Stimulated activated CD8-positive, alpha-beta memory T cell treated with anti-CD3 and anti-CD28 coated beads, Interleukin-4, amount 100 ng/mL, for 1 hour (primary cell): ENCODE measurements at regions not wholly inside any gene's neighbourhood (a gene's known extent, or its start where the extent isn't known, plus 50 kb on each side); places are given as distances from the start of the nearest gene placed in this dataset.

Source experiments
- DNase-seq, 2 donors: peaks; one replicate each; pipeline ENCODE4 v3.0.0-alpha.2; 2020; ENCODE audit warnings: low read depth in 2 of 2, low spot score in 1 of 2

DNA sequence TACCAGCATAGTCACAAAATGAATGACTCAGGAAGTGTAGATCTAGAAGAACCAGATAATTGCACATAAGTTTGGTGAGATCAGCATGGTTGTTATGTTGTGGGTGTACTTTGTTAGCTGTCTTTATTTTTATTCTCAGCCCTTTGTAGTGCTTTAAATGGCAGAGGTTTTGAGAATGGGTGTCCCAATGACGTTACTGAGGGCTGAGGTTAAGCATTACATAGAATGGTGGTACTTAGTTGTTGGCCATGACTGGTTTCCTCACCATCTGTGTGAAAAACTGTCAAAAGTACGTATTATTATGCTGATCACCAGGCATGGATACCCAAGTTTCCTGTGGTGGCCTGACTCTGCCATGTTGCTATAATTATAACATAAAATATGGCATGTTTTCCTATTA is 165.8 kb downstream of the UBE2E3 start:
- DNase-seq, result no peak

DNA sequence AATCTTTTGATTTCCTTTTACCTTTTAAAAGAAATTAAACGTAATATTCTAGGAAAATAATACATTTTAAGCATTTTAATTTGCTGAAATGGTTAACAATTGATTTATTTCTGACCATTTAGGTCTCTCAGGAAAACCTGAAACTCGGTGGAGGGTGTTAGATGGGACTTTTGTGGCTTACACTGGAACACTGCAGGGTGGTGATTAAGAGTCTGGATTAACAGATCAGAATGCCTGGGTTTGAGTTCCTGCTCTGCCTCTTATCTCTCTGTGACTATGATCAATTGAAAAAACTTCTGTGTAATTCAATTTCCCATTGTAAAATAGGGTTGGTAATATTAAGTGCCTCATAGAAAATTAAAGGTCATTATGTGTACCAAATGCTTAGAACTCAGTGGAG is 168.7 kb downstream of the UBE2E3 start:
- DNase-seq, result no peak

DNA sequence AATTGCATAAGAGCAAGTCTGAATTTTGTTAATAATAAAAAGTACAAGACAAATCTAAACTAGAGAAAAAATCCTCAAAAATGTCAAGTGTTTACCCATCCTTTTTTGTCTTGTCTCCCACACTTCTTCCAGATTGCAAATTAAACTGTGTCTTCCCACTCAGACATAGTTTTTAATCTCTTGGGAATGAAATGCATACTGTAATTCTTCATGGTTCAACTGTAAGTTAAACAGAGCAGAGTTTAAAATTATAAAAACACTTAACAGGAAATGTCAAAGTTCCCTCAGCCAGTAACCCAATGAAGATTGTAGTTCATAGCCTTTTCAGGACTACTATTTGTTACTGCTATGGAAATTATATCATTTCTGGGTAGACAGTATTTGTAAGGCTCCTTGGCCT is 171.8 kb downstream of the UBE2E3 start:
- DNase-seq, result no peak

GRCh38 chr2:181152701-181153100 is 172.3 kb downstream of the UBE2E3 start:
- DNase-seq, result no peak

DNA sequence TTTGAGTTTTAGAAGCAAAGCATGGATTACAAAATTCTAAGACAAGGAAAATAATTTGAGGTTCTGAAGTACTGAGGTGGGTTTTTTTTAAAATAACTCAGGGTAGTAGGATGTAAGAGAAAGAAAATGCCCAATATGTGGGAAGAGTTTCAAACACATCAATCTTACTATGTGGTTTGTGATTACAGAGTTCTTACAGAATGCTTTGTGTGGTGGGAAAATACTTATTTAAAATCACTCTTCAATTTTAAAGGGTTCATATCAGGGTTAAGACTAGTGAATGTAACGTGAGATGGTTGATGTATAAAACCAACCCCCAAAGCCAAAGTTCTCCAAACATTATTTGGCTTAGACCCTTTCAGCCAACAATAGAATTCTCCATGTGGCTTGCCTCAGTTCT is 173.5 kb downstream of the UBE2E3 start:
- DNase-seq, result no peak

- DNase-seq, result no peak
These were observed 176.9 kb downstream of the UBE2E3 start for GRCh38 chr2:181157326-181157725.

DNA sequence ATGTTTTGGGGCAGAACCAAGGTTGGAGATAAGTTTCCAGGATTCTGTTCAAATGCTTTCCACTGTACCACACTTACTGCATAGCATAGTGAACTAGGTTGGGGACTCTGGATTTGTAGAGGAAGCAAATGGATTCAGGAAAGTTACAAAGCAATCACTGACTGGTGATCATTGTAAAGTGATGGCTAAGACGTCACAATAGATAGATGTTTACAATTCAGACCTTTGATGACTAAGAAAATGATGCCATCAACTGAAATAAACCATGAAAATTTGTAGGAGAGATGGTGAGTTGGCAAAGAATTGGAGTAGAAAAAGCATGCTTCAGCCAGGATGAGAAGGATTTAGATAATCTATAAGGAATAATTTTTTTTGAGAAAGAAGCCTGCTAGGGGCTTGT is 178.0 kb downstream of the UBE2E3 start:
- DNase-seq, result no peak

DNA sequence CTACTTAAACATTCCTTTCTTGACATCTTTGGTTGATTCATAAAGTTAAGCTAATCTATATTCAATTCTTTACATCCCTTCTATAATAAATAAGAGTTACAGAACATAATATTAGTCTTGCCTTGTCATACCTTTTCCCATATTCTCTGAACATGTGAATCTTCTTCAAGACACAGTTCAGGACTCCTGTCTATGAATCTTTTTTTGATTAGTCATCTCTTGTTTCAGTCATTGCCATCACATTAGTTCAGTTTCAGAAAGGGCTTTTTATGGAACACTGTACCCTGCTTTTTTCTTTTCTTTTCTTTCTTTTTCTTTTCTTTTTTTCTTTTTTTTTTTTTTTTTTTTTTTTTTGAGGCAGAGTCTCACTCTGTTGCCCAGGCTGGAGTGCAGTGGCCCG is 181.2 kb downstream of the UBE2E3 start:
- DNase-seq, result no peak

DNA sequence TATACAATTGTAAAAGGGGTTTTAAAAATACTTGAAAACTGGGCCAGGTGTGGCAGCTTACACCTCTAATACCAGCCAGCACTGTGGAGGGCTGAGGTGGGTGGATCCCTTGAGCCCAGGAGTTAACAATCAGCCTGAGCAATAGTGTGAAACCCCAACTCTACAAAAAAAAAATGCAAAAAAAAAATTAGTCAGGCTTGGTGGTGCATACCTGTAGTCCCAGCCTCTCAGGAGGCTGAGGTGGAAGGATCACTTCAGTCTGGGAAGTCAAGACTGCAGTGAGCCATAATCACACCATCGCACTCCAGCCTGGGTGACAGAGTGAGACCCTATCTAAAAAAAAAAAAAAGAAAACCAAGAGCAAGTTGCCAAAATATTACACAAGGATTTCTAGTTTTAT is 182.7 kb downstream of the UBE2E3 start:
- DNase-seq, result no peak

GRCh38 chr2:181163691-181164090 is 183.3 kb downstream of the UBE2E3 start:
- DNase-seq, result no peak

DNA sequence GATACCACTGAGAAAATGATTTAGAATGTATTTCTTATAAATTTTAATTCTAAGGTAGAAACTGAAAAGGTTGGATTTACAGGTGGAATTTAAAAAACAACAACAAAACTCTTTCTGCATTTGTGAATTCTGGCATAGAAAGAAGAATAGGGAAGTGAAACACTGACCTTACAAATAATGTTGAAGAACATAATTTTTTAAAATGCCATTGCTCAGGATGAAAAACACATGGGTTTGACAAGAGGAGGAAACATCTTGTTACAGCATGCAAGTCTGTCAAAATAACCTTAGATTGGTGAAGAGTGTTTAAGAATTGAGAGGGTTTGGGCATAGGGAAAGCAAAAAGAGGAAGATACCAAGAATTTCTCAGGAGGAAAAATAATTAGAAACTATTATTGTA is 184.3 kb downstream of the UBE2E3 start:
- no peak for DNase-seq

DNA sequence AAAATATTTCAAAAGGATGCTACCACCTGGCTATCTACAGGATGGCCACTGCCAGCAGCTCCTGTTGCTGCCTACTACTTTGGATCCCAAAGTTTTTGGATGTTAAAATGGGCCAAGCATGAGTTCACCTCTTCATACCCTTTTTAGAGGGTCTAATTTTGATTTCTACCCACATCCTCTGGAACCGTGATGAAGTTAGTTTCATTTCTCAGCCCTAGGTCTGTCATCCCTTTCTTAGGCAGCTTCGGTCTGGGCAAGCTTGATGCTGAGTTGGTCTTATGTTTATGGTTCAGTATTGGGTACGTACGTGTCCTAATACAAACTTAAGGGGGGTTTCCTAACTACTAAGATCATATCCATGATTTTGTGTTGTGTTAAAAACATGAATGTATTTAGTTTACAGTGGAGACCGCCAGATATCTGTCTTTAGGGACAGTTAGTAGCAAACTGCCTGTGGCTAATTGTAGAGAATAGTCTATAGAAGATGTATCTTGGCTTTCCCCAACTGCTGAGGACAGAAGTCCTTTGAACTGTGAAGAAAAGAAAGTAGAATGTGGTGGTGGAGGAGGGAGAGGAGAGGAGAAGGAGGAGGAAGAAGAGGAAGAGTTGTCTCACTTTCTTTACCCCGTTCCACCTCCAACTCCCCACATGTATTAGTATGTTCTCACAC is 184.9 kb downstream of the UBE2E3 start:
- no peak for DNase-seq

DNA sequence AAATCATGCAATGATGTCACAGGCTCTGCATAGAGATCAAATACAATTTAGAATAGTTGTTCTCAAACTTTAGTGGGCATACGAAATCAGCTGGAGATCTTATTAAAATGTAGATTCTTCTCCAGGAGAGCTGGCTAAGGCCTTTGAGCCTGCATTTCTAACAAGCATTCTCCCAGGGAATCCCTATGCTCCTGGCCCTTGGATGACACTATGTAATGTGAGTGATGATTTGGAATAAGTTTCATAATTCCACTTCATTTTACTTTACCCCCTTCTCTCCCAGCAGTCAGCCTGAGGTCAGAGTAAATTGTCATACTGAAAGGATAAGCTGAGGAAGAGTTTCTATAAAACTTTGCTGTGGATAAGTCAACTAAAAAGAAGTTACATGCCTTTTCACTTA is 189.1 kb downstream of the UBE2E3 start:
- no peak for DNase-seq

DNA sequence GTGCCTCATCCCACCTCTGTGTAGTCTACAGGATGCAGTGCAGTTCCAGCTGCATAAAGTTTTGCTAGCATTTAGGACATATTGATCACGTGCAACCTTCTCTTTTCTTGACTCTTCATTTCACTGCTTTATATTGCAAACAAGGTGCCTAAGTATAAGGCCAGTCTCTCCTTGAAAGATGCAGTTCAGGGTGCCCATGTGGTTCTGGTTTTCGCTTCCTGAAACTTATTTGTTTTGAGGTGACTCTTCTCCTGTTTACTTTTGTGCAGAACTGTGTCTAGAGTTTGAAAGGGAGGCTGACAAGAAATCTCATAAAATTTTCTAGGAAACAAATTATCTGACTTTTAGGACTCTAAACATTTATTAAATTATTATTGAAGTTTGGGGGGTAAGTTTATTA is 189.9 kb downstream of the UBE2E3 start:
- DNase-seq, result no peak

- no peak for DNase-seq
These were observed 192.3 kb downstream of the UBE2E3 start for GRCh38 chr2:181172676-181173075.

DNA sequence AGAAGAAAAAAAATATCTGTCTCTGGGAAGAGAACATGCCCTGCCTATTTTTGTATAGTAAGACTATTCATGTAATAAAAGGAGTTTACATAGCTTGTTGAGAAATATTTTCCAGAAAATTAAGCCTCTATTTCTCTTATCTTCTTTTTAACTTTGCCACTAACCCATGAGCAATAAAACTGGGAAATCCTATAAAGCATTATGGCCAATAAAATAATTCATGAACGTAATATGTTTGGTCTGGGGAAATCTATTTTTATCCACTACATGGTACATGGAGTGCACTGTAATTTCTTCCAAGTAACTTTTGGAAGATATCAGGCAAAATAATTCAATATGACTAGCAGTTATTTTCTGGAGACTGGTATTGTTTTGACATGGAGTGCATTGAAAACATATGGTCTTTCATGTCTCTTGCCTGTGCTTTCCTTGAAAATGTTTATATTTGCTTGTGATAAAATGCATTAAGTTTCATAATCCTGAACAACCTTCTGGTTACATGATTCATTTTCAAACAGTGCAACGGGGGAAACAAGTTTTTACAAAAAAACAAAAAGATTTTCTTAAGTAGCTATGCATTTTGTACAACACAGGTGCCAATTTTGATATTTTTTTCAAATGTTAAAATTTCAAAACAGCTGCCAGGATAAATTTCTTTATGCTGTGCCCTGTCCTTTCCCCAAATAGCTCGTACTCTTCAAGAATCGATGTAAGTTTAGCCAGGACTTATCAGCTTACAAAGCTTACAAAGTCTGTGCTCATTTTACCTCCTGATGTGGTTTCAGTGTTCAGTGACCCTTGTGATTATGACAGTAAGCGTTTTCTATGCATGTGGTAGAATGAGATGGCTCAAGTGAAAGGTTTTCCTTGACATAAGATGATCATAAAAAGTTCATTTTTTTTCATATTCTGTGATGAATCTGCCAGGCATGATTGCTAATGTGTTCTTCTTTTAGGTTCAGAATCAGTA is 194.5 kb downstream of the UBE2E3 start:
- no peak for DNase-seq

- no peak for DNase-seq
These were observed 196.1 kb downstream of the UBE2E3 start for GRCh38 chr2:181176540-181176939.

DNA sequence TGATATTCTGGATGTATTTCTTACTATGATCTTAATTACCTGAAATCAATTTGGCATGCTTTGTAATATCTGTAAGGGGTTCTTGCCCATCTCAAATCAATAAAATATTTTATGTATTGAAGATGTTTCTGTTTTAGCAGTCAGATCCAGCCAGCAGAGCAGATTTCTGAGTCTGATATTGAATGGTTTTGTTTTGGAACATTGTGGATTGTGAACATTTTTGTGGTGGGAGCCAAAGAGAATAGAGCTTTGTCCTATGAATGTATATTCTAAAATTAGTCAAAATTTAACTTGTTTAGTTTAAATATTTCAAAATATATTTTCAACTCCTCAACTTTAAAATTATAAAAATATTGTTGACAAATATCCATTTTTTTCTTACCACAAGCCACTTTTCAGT is 197.0 kb downstream of the UBE2E3 start:
- no peak for DNase-seq

DNA sequence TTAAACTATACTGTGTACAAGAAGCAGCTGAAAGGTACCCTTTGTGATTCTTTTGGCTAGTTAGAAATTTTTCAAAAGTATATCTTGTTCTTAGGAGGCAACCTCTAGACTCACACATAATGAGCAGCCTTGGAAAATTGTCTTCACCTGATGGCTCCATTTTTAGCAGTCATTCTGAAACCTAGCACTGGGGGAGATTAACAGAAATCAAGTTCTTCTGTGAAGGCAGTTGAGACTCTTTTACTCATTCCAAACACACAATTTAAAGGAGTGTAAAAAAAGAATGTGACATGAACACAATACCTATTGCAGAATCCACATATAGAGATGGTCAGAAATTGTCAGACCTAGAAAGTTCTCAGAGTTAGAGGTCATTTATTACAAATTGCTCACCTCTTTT is 197.7 kb downstream of the UBE2E3 start:
- DNase-seq, result no peak

- no peak for DNase-seq
These were observed 198.5 kb downstream of the UBE2E3 start for GRCh38 chr2:181178823-181179412.

GRCh38 chr2:181183878-181184542 is 203.6 kb downstream of the UBE2E3 start:
- DNase-seq, result no peak

- DNase-seq, result no peak
These were observed 205.0 kb downstream of the UBE2E3 start for GRCh38 chr2:181185421-181185820.
